H1 (cell line): ENCODE measurements at regions not wholly inside any gene's neighbourhood (a gene's known extent, or its start where the extent isn't known, plus 50 kb on each side); places are given as distances from the start of the nearest gene placed in this dataset.

Source experiments
- CHD1 ChIP-seq: IDR thresholded peaks from 2 replicates; pipeline ENCODE4 v1.6.1; 2012; ENCODE audit warnings: low read depth, low read length, improper control_type of control experiment
- CHD7 ChIP-seq: fragments of 300-600 bp; sonication (generic); IDR thresholded peaks from 2 replicates; pipeline ENCODE4 v1.7.1; 2012; ENCODE audit warnings: low read length, moderate library complexity, mild to moderate bottlenecking, inconsistent platforms; ENCODE audit not compliant: insufficient replicate concordance
- EGR1 ChIP-seq: IDR thresholded peaks from 2 replicates; pipeline ENCODE4 v1.6.1; 2011; ENCODE audit warnings: low read depth, low read length, borderline replicate concordance
- GABPA ChIP-seq: IDR thresholded peaks from 2 replicates; pipeline ENCODE4 v1.6.1; 2011; ENCODE audit warnings: mild to moderate bottlenecking, low read length, moderate library complexity, borderline replicate concordance; ENCODE audit not compliant: insufficient read depth
- KDM1A ChIP-seq: fragments of 200-600, 300-600 bp; sonication (generic); IDR thresholded peaks from 2 replicates; pipeline ENCODE4 v1.7.1; 2016; ENCODE audit warnings: mild to moderate bottlenecking, low read length, borderline replicate concordance
- NRF1 ChIP-seq: IDR thresholded peaks from 2 replicates; pipeline ENCODE4 v1.6.1; 2011; ENCODE audit warnings: mild to moderate bottlenecking, low read depth, low read length, improper control_type of control experiment
- SIX5 ChIP-seq: IDR thresholded peaks from 2 replicates; pipeline ENCODE4 v1.6.1; 2011; ENCODE audit warnings: mild to moderate bottlenecking, low read depth, low read length
- ZNF274 ChIP-seq: IDR thresholded peaks from 2 replicates; pipeline ENCODE4 v1.7.0; 2012; ENCODE audit warnings: low read length, borderline replicate concordance; ENCODE audit errors: extremely low read depth

GRCh38 chr9:115364991-115365390, 247.0 kb upstream of the TNC start (continued):
- TF ChIP-seq CHD7: no peak
- no peak for TF ChIP-seq ZNF274
- no peak for TF ChIP-seq KDM1A
- no peak for TF ChIP-seq SIX5
- TF ChIP-seq GABPA: no peak
- no peak for TF ChIP-seq CHD1
- no peak for TF ChIP-seq EGR1
- no peak for TF ChIP-seq NRF1
